Type B pancreatic cell (in vitro differentiated cells): ENCODE measurements at regions not wholly inside any gene's neighbourhood (a gene's known extent, or its start where the extent isn't known, plus 50 kb on each side); places are given as distances from the start of the nearest gene placed in this dataset.
A peak's percentile ranks its signal among the peaks of the same experiment; 100 is the strongest.

ENCODE experiments used
- DNase-seq: peaks from one replicate; pipeline ENCODE4 v3.0.0; 2021; ENCODE audit warnings: mixed read lengths; ENCODE audit not compliant: unreplicated experiment; ENCODE audit errors: extremely low spot score
- H3K27ac Mint-ChIP-seq: 2 replicates; pipeline ENCODE4 v1.8.0; 2021; ENCODE audit warnings: mild to moderate bottlenecking, mixed read lengths
- H3K27me3 Mint-ChIP-seq: 2 replicates; pipeline ENCODE4 v1.8.0; 2021; ENCODE audit warnings: mixed read lengths
- H3K36me3 Mint-ChIP-seq: 2 replicates; pipeline ENCODE4 v1.8.0; 2021; ENCODE audit warnings: mixed read lengths
- H3K4me1 Mint-ChIP-seq: one replicate; pipeline ENCODE4 v1.8.0; 2021; ENCODE audit warnings: mixed read lengths; ENCODE audit not compliant: unreplicated experiment
- H3K4me3 Mint-ChIP-seq: 2 replicates; pipeline ENCODE4 v1.8.0; 2021; ENCODE audit warnings: mild to moderate bottlenecking, mixed read lengths
- H3K9me3 Mint-ChIP-seq: 2 replicates; pipeline ENCODE4 v1.8.0; 2021; ENCODE audit warnings: mixed read lengths
- TF ChIP-seq, protein P1 (sequence below): fragments of 200-600 bp; sonication (generic); conservative IDR thresholded peaks from 2 replicates; pipeline ENCODE4 v1.5.0; 2021; ENCODE audit warnings: antibody characterized with exemption, mild to moderate bottlenecking

DNA sequence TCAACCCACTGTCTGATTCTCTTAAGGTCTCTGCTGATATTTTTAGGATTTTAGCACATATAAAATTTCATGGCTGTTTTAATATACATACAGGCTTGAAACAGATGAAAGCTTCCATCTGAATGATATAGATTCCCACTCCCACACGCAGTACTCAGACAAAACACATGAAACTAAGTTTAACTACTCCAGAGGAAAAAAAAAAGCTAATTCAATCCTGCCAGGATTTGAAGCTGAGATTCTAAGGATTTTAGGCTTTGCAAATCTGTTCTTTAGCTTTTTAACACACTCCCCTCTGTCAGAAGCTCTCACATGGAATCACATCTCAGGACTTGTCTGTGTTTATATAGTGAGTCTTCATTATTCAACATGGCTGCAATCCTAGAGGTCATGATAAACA, 217.3 kb downstream of the BCAT1 start:
- DNase-seq = no peak
- Mint-ChIP-seq H3K4me1 (no peaks in the 10 kb centered on the region), H3K27ac (no peak overlapping the region), H3K4me3 (no peak overlapping the region), H3K9me3 (no peaks in the 10 kb centered on the region), H3K27me3 (peaks cover 25% of the 10 kb centered on the region), H3K36me3 (no peaks in the 10 kb centered on the region)
- TF ChIP-seq, protein P1, sequence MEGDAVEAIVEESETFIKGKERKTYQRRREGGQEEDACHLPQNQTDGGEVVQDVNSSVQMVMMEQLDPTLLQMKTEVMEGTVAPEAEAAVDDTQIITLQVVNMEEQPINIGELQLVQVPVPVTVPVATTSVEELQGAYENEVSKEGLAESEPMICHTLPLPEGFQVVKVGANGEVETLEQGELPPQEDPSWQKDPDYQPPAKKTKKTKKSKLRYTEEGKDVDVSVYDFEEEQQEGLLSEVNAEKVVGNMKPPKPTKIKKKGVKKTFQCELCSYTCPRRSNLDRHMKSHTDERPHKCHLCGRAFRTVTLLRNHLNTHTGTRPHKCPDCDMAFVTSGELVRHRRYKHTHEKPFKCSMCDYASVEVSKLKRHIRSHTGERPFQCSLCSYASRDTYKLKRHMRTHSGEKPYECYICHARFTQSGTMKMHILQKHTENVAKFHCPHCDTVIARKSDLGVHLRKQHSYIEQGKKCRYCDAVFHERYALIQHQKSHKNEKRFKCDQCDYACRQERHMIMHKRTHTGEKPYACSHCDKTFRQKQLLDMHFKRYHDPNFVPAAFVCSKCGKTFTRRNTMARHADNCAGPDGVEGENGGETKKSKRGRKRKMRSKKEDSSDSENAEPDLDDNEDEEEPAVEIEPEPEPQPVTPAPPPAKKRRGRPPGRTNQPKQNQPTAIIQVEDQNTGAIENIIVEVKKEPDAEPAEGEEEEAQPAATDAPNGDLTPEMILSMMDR = no peak

DNA sequence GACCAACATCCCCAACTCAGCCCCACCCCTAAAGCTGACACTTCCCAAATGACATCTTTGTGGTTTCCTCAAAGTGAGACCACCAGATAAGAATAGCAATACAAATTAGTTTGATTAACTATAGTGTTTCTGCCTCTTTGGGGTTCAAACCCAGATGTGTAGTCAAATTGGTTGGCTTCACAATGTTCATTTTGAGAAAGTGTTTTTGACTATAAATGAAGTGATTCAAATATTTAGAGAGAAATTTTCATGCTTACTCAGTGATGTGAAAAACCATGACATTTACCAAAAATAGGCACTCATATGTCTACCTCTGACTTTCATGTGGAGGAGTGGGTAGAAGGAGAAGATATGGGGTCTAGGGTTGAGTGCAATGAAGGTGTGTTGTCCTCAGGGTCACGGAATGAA, 218.4 kb downstream of the BCAT1 start:
- H3K4me1 Mint-ChIP-seq = no peaks in the 10 kb centered on the region
- peaks cover 18% of the 10 kb centered on the region for H3K27me3 Mint-ChIP-seq
- no peaks in the 10 kb centered on the region for H3K36me3 Mint-ChIP-seq
- no peak overlapping the region for H3K27ac Mint-ChIP-seq
- TF ChIP-seq, protein P1 = no peak
- no peaks in the 10 kb centered on the region for H3K9me3 Mint-ChIP-seq
- H3K4me3 Mint-ChIP-seq = no peak overlapping the region
- DNase-seq = no peak

DNA sequence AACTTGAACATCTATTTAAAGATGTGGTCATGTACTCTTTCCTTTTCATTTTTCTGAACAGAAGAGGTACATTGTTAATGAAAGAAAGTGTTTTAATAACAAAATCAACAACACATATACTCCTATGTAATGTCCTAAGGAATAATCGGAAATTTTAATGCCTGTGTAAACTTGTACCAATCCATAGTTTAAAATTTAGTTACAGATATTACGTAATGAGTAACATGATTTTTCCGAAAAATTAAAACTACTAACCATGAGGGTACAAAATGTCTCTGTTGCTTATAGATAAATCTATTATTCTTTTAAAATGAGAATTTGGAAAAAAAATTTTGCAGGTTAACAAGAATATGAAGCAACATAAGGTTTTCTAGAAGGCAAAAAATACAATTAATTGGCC, 220.1 kb downstream of the BCAT1 start:
- TF ChIP-seq, protein P1 = no peak
- no peaks in the 10 kb centered on the region for H3K36me3 Mint-ChIP-seq
- H3K9me3 Mint-ChIP-seq = no peaks in the 10 kb centered on the region
- no peak overlapping the region for H3K4me3 Mint-ChIP-seq
- no peaks in the 10 kb centered on the region for H3K4me1 Mint-ChIP-seq
- peaks cover 9% of the 10 kb centered on the region for H3K27me3 Mint-ChIP-seq
- DNase-seq = no peak
- no peak overlapping the region for H3K27ac Mint-ChIP-seq

DNA sequence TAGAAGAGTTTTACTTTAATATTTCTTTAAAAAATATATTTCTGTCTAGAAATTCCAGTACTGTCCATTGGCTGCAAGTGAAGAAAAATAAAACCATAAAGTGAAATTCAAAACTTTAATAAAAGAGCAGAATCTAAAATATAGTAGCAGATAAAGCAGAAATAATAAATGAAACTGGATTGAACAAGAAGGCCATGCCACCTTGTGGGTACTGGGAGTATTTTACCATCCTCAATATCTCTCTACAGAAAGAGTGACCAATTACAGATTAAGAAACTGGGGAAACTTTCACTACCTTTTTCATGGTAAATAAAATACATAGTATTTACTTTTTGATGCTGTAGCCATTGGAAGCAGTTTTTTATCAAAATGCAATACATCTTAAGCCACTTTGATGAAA, 220.5 kb downstream of the BCAT1 start:
- Mint-ChIP-seq H3K36me3 (no peaks in the 10 kb centered on the region), H3K4me1 (no peaks in the 10 kb centered on the region), H3K27ac (no peak overlapping the region), H3K4me3 (no peak overlapping the region), H3K9me3 (no peaks in the 10 kb centered on the region), H3K27me3 (peaks cover 9% of the 10 kb centered on the region)
- TF ChIP-seq, protein P1 = peak; percentile 85
- no peak for DNase-seq

DNA sequence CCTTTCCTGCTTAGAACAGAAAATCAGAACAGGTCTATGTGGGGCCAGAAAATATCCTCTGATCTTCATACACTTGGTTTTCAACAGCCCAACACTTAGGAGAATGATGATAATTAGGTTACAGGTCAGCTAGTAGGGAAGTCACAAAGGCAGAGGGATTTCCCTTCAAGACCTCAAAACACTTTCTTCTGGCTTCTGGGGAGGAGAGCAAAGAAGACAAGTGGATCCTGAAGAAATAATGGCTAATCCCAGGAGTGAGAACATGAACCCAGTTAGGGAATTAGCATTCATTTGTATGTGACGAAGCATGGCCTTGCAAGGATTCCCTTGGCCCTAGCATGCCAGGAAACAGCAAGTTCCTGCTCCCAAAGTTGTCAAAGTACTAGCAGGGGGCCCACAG, 223.3 kb downstream of the BCAT1 start:
- Mint-ChIP-seq H3K4me3 (no peak overlapping the region), H3K9me3 (peaks cover 4% of the 10 kb centered on the region), H3K4me1 (no peaks in the 10 kb centered on the region), H3K27ac (no peak overlapping the region), H3K36me3 (no peaks in the 10 kb centered on the region), H3K27me3 (peaks cover 8% of the 10 kb centered on the region)
- TF ChIP-seq, protein P1 = no peak
- no peak for DNase-seq

DNA sequence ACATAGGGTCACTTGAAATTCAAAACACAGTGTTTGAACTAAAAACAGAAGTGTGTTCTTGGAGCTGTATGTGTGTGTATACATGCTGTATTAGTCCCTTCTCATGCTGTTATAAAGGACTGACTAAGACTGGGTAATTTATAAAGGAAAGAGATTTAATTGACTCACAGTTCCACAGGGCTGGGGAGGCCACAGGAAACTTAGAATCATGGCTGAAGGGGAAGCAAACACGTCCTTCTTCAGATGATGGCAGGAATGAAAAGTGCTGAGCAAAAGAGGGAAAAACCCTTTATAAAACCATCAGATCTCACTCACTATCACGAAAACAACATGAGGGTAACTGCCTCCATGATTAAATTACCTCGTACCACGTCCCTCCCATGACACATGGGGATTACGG, 224.1 kb downstream of the BCAT1 start:
- DNase-seq = no peak
- Mint-ChIP-seq H3K4me3 (no peak overlapping the region), H3K4me1 (no peaks in the 10 kb centered on the region), H3K9me3 (peaks cover 4% of the 10 kb centered on the region), H3K27me3 (peaks cover 7% of the 10 kb centered on the region), H3K36me3 (no peaks in the 10 kb centered on the region), H3K27ac (no peak overlapping the region)
- TF ChIP-seq, protein P1 = no peak
